Astrocyte (in vitro differentiated cells and primary cell): ENCODE measurements at regions not wholly inside any gene's neighbourhood (a gene's known extent, or its start where the extent isn't known, plus 50 kb on each side); places are given as distances from the start of the nearest gene placed in this dataset.
A peak's percentile ranks its signal among the peaks of the same experiment; 100 is the strongest.

Experiments
- DNase-seq: peaks from one replicate; pipeline ENCODE4 v3.0.0-alpha.2; 2010; ENCODE audit warnings: low read depth
- FAIRE-seq: peaks from 2 replicates; lab custom pipeline; 2011; peaks lifted over from hg19 to GRCh38; lab: Jason Lieb, UNC
- H2AFZ ChIP-seq: 2 replicates; pipeline ENCODE4 v1.6.0; 2012; ENCODE audit warnings: low read depth, low read length, inconsistent platforms
- H3K27ac ChIP-seq: 2 replicates; pipeline ENCODE4 v1.5.1; 2011; ENCODE audit warnings: low read depth, low read length, inconsistent platforms
- H3K27me3 ChIP-seq: 2 replicates; pipeline ENCODE4 v1.6.0; 2011; ENCODE audit warnings: low read length, inconsistent platforms; ENCODE audit not compliant: insufficient read depth
- H3K36me3 ChIP-seq: 2 replicates; pipeline ENCODE4 v1.5.1; 2011; ENCODE audit warnings: low read length, inconsistent platforms; ENCODE audit not compliant: insufficient read depth
- H3K4me1 ChIP-seq: 2 replicates; pipeline ENCODE4 v1.5.1; 2011; ENCODE audit warnings: low read length, inconsistent platforms; ENCODE audit not compliant: insufficient read depth
- H3K4me2 ChIP-seq: 2 replicates; pipeline ENCODE4 v1.6.0; 2012; ENCODE audit warnings: low read length, inconsistent platforms
- H3K4me3 ChIP-seq: 2 replicates; pipeline ENCODE4 v1.5.1; 2011; ENCODE audit warnings: low read depth, mild to moderate bottlenecking, low read length, inconsistent platforms; ENCODE audit not compliant: insufficient read depth
- H3K79me2 ChIP-seq: 2 replicates; pipeline ENCODE4 v1.6.0; 2012; ENCODE audit warnings: mild to moderate bottlenecking, low read length, inconsistent platforms; ENCODE audit not compliant: insufficient read depth
- H3K9ac ChIP-seq: 2 replicates; pipeline ENCODE4 v1.6.0; 2012; ENCODE audit warnings: mild to moderate bottlenecking, low read length, inconsistent platforms
- H3K9me3 ChIP-seq: 2 replicates; pipeline ENCODE4 v1.5.1; 2012; ENCODE audit warnings: low read depth, mild to moderate bottlenecking, low read length, inconsistent platforms; ENCODE audit not compliant: insufficient read depth
- H4K20me1 ChIP-seq: 2 replicates; pipeline ENCODE4 v1.6.0; 2012; ENCODE audit warnings: low read length, inconsistent platforms; ENCODE audit not compliant: insufficient read depth
- H3K27ac Mint-ChIP-seq: one replicate; pipeline ENCODE4 v1.8.0; 2021; ENCODE audit warnings: mild to moderate bottlenecking, mixed read lengths; ENCODE audit not compliant: unreplicated experiment
- H3K27me3 Mint-ChIP-seq: one replicate; pipeline ENCODE4 v1.8.0; 2021; ENCODE audit warnings: low read depth, mixed read lengths; ENCODE audit not compliant: unreplicated experiment
- H3K36me3 Mint-ChIP-seq: one replicate; pipeline ENCODE4 v1.8.0; 2021; ENCODE audit warnings: low read depth, mixed read lengths; ENCODE audit not compliant: unreplicated experiment
- H3K4me1 Mint-ChIP-seq: one replicate; pipeline ENCODE4 v1.8.0; 2021; ENCODE audit warnings: low read depth, mixed read lengths; ENCODE audit not compliant: unreplicated experiment
- H3K4me3 Mint-ChIP-seq: one replicate; pipeline ENCODE4 v1.8.0; 2021; ENCODE audit warnings: mild to moderate bottlenecking, moderate library complexity, mixed read lengths; ENCODE audit not compliant: unreplicated experiment
- H3K9me3 Mint-ChIP-seq: one replicate; pipeline ENCODE4 v1.8.0; 2021; ENCODE audit warnings: mild to moderate bottlenecking, mixed read lengths; ENCODE audit not compliant: unreplicated experiment
- EZH2 ChIP-seq: IDR thresholded peaks from 2 replicates; pipeline ENCODE4 v1.6.1; 2012; ENCODE audit warnings: mild to moderate bottlenecking, low read length, inconsistent platforms; ENCODE audit not compliant: insufficient read depth
- TF ChIP-seq, protein P1 (sequence below): IDR thresholded peaks from 2 replicates; pipeline ENCODE4 v1.5.1; 2011; ENCODE audit warnings: low read depth, mild to moderate bottlenecking, inconsistent platforms, low read length, moderate library complexity; ENCODE audit not compliant: insufficient read depth

DNA sequence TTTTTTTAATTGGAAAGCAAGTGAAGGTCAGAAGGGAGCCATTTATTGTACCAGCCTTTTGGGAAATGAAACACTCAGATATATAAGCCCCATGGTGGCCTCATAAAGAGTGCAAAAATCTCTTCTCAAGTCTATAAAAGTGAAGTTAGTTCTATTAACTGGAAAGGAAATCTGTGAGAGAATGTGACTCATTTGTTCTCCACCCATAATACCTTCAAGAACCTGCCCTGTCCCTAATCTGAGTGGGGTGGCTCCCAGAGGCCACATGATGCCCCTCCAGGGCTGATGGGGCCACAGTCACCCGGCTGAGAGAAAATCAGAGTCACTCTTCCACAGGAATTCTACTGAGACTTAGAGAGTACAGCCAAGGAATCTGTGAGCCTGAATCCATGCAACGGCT, 65.8 kb upstream of the SERP2 start:
- H3K4me3 Mint-ChIP-seq, result no peak overlapping the region
- Histone ChIP-seq H3K27ac (peak overlapping the region; percentile 99), H2AFZ (no peak overlapping the region), H4K20me1 (no peaks in the 10 kb centered on the region), H3K4me3 (no peak overlapping the region), H3K4me2 (peak overlapping the region; percentile 81), H3K9ac (peak overlapping the region; percentile 96), H3K9me3 (no peaks in the 10 kb centered on the region), H3K4me1 (peaks cover 64% of the 10 kb centered on the region), H3K79me2 (no peaks in the 10 kb centered on the region), H3K36me3 (no peaks in the 10 kb centered on the region), H3K27me3 (no peaks in the 10 kb centered on the region)
- FAIRE-seq (no peak), DNase-seq (no peak)
- no peak overlapping the region for H3K27ac Mint-ChIP-seq
- H3K4me1 Mint-ChIP-seq, result peaks cover 25% of the 10 kb centered on the region
- peaks cover 3% of the 10 kb centered on the region for H3K9me3 Mint-ChIP-seq
- H3K27me3 Mint-ChIP-seq, result peaks cover 4% of the 10 kb centered on the region
- no peaks in the 10 kb centered on the region for H3K36me3 Mint-ChIP-seq
- no peak for TF ChIP-seq EZH2
- TF ChIP-seq, protein P1, sequence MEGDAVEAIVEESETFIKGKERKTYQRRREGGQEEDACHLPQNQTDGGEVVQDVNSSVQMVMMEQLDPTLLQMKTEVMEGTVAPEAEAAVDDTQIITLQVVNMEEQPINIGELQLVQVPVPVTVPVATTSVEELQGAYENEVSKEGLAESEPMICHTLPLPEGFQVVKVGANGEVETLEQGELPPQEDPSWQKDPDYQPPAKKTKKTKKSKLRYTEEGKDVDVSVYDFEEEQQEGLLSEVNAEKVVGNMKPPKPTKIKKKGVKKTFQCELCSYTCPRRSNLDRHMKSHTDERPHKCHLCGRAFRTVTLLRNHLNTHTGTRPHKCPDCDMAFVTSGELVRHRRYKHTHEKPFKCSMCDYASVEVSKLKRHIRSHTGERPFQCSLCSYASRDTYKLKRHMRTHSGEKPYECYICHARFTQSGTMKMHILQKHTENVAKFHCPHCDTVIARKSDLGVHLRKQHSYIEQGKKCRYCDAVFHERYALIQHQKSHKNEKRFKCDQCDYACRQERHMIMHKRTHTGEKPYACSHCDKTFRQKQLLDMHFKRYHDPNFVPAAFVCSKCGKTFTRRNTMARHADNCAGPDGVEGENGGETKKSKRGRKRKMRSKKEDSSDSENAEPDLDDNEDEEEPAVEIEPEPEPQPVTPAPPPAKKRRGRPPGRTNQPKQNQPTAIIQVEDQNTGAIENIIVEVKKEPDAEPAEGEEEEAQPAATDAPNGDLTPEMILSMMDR, result no peak

DNA sequence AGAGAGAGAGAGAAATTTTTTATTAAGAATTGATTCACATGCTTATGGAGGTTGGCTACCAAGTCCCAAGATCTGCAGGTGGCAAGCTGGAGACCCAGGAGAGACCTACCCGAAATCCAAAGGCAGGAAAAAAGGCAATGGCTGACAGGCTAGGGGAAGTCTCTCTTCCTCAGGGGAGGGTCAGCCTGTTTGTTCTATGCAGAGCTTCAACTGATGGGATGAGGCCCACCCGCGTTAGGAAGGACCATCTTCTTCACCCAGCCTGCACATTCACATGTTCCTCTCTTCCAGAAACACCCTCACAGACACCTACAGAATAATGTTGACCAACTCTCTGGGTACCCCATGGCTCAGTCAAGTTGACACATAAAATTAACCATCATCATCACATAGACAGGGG, 65.3 kb upstream of the SERP2 start:
- peaks cover 4% of the 10 kb centered on the region for H3K27me3 Mint-ChIP-seq

More for the DNA sequence above, 65.3 kb upstream of the SERP2 start:
- H3K27ac Mint-ChIP-seq, result no peak overlapping the region
- no peak overlapping the region for H2AFZ ChIP-seq
- DNase-seq, result no peak
- no peaks in the 10 kb centered on the region for H3K36me3 Mint-ChIP-seq
- H3K4me2 ChIP-seq, result no peak overlapping the region
- no peaks in the 10 kb centered on the region for H3K79me2 ChIP-seq
- H3K4me1 ChIP-seq, result peaks cover 66% of the 10 kb centered on the region
- no peak for FAIRE-seq
- TF ChIP-seq EZH2, result no peak
- TF ChIP-seq, protein P1, result no peak
- no peak overlapping the region for H3K4me3 ChIP-seq
- peaks cover 30% of the 10 kb centered on the region for H3K4me1 Mint-ChIP-seq
- no peaks in the 10 kb centered on the region for H3K9me3 ChIP-seq
- H3K36me3 ChIP-seq, result no peaks in the 10 kb centered on the region
- H3K9ac ChIP-seq, result no peak overlapping the region
- no peak overlapping the region for H3K4me3 Mint-ChIP-seq
- H3K27me3 ChIP-seq, result no peaks in the 10 kb centered on the region
- H3K27ac ChIP-seq, result no peak overlapping the region
- no peaks in the 10 kb centered on the region for H4K20me1 ChIP-seq
- peaks cover 3% of the 10 kb centered on the region for H3K9me3 Mint-ChIP-seq
